GM12891 (cell line): ENCODE measurements at regions not wholly inside any gene's neighbourhood (a gene's known extent, or its start where the extent isn't known, plus 50 kb on each side); places are given as distances from the start of the nearest gene placed in this dataset.

Source experiments
- DNase-seq: peaks from one replicate; pipeline ENCODE4 v3.0.0; 2011; ENCODE audit warnings: low spot score; ENCODE audit not compliant: insufficient read length
- FAIRE-seq: peaks from 2 replicates; lab custom pipeline; 2011; peaks lifted over from hg19 to GRCh38; lab: Jason Lieb, UNC
- PAX5 ChIP-seq: IDR thresholded peaks from 2 replicates; pipeline ENCODE4 v1.6.1; 2011; ENCODE audit warnings: low read length, moderate library complexity, mild to moderate bottlenecking; ENCODE audit not compliant: insufficient read depth, severe bottlenecking
- POLR2A ChIP-seq: IDR thresholded peaks from 2 replicates; pipeline ENCODE4 v1.6.1; 2011; ENCODE audit warnings: low read depth, low read length, control low read depth
- POLR2AphosphoS5 ChIP-seq: IDR thresholded peaks from 2 replicates; pipeline ENCODE4 v1.6.1; 2011; ENCODE audit warnings: low read depth, low read length, control low read depth
- POU2F2 ChIP-seq: IDR thresholded peaks from 2 replicates; pipeline ENCODE4 v1.6.1; 2011; ENCODE audit warnings: low read depth, mild to moderate bottlenecking, control low read depth, low read length, moderate library complexity
- SPI1 ChIP-seq: IDR thresholded peaks from 2 replicates; pipeline ENCODE4 v1.6.1; 2011; ENCODE audit warnings: low read depth, low read length, control low read depth
- TAF1 ChIP-seq: IDR thresholded peaks from 2 replicates; pipeline ENCODE4 v1.6.1; 2011; ENCODE audit warnings: low read depth, low read length, control low read depth

- no peak for TF ChIP-seq PAX5
- no peak for TF ChIP-seq TAF1
- TF ChIP-seq POLR2A: no peak
- no peak for TF ChIP-seq POU2F2
- no peak for TF ChIP-seq SPI1
- TF ChIP-seq POLR2AphosphoS5: no peak
- no peak for FAIRE-seq
- no peak for DNase-seq
Measured at GRCh38 chr7:16045296-16045695, 358.8 kb upstream of the MEOX2 start.

GRCh38 chr7:16044645-16045044, 358.2 kb upstream of the MEOX2 start:
- TF ChIP-seq POU2F2 (no peak), PAX5 (no peak), POLR2AphosphoS5 (no peak), POLR2A (no peak), TAF1 (no peak), SPI1 (no peak)
- DNase-seq: no peak
- no peak for FAIRE-seq

DNA sequence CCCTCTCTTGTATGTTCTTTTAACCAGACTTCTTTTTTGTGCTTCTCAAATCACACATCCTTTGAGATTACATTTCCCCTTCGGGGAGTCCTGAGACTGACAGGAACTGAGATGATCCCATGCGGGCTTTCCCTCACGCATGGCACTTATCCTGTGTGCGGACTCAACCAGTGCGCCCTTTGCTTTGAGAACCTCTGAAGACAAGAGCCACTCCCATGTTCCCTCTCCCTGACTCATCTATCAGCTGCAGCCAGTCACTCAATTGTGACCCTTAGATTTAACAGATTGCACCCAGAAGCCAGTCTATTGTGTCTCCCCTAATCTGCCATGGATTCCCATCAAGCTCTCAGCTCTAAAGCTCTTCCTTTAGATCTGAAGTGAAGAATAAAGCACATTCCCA, 353.9 kb upstream of the MEOX2 start:
- no peak for DNase-seq
- no peak for FAIRE-seq
- no peak for TF ChIP-seq SPI1
- no peak for TF ChIP-seq POLR2AphosphoS5
- TF ChIP-seq POLR2A: no peak
- no peak for TF ChIP-seq TAF1
- TF ChIP-seq POU2F2: no peak
- TF ChIP-seq PAX5: no peak

DNA sequence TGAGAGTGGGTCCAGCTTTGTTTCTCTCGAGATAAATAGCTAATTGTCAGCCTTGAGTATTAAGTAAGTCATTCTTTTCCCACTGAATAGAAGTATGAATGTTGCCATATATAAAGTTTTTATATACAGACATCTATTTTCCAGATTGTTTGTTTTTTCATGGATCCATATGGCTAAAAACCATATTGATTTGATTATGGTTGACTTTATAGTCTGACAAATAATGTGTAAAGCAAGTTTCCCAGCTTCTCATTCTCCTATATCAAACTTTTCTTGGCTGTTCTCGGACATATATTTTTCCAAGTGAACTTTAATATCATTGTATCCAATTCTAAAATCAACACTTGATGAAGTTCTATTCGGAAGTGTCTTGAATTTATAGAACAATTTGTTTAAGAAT, 352.4 kb upstream of the MEOX2 start:
- no peak for DNase-seq
- TF ChIP-seq SPI1 (no peak), TAF1 (no peak), POLR2A (no peak), POU2F2 (no peak), POLR2AphosphoS5 (no peak), PAX5 (no peak)
- FAIRE-seq: no peak

GRCh38 chr7:16035392-16035791, 348.9 kb upstream of the MEOX2 start:
- FAIRE-seq (no peak), DNase-seq (no peak)
- TF ChIP-seq SPI1 (no peak), POLR2A (no peak), POU2F2 (no peak), PAX5 (no peak), POLR2AphosphoS5 (no peak)

- no peak for TF ChIP-seq POLR2A
- no peak for TF ChIP-seq POLR2AphosphoS5
- DNase-seq: no peak
- FAIRE-seq: no peak
Measured at GRCh38 chr7:16034866-16035265, 348.4 kb upstream of the MEOX2 start.

DNA sequence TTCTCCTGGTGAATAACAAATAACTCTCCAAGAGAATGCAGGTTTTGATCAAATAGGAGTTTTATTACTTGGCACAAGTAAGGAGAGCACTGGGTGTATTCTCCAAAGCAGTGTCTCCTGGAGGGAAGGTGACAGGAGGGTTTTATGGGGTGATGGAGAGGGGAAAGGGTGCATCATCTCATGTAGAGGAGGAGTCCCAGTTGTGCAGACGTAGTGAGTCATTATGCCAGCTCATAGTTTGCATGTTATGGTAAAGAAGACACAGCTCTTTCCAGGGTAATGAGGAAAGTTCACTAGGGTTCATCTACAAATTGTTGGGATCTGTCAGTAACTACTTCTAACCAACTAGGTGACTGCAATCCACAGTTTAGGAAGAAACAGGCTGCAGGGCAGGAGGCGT, 347.9 kb upstream of the MEOX2 start:
- no peak for FAIRE-seq

DNA sequence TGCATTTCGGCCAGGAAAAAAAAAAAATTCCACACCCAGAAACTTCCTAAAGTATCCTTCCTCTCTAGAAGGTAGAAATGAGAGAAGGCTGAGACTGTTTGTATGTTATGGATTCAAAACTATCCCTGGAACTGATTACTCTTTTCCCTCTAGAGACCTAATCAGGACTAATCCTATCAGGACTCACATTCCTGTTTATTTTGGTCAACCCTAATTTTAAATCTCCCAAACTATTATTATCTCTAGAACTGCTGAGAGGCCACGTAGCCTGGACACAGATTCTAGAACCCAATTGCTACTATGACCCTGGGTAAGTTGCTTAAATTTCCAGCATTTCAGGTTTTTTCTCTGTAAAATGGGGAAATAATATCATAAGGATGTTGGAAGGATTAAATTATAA, 346.8 kb upstream of the MEOX2 start:
- DNase-seq (no peak), FAIRE-seq (no peak)
- no peak for TF ChIP-seq TAF1

More for the DNA sequence above, 347.9 kb upstream of the MEOX2 start:
- no peak for DNase-seq
- TF ChIP-seq PAX5 (no peak), SPI1 (no peak), POLR2A (no peak), TAF1 (no peak), POLR2AphosphoS5 (no peak)

DNA sequence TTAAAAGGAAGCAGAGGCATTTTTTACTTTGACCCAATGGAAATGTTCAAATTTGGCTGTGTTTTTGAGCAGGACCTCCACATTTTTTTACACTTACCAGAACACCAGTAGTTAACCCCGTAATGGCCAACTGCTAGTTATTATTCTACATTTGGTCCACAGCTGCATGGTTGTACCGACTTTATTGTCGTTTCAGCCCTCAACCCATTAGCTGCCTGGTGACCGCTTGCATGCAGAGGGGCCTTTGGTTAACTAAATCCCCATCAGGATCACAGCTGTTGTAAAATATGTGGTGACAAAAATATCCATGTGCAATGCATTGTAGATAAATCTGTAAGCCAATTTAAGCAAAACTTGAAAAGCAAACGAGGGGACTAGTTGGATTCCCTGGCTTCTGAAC, 342.2 kb upstream of the MEOX2 start:
- DNase-seq: no peak
- TF ChIP-seq POLR2A (no peak), PAX5 (no peak), POLR2AphosphoS5 (no peak), POU2F2 (no peak), SPI1 (no peak), TAF1 (no peak)
- no peak for FAIRE-seq

- TF ChIP-seq POU2F2 (no peak), TAF1 (no peak), PAX5 (no peak), SPI1 (no peak), POLR2AphosphoS5 (no peak), POLR2A (no peak)
- FAIRE-seq (no peak), DNase-seq (no peak)
Measured at GRCh38 chr7:16028103-16028502, 341.6 kb upstream of the MEOX2 start.

DNA sequence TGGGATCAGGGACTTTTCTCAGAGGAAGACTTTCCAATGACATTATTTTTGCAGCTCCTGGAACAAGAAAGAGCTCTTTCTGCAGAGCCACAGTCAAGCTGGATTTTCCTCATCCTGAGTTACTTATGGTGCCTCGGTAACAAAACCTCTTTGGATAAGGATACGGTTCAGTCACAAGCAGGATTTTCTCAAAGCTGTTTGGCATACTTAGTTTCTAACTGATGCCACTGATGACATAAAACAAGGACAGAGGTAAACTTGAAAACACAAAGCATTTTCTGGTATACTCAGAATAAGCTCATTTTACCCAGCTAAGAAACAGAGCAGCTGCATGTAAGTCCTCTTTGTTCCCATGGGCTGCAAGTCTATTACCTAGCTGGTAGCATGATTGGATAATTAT, 340.9 kb upstream of the MEOX2 start:
- FAIRE-seq: no peak
- DNase-seq: no peak
- no peak for TF ChIP-seq POU2F2
- no peak for TF ChIP-seq POLR2A
- no peak for TF ChIP-seq POLR2AphosphoS5
- TF ChIP-seq SPI1: no peak
- TF ChIP-seq PAX5: no peak
